ENCODE measurements at regions not wholly inside any gene's neighbourhood (a gene's known extent, or its start where the extent isn't known, plus 50 kb on each side); places are given as distances from the start of the nearest gene placed in this dataset.

DNA sequence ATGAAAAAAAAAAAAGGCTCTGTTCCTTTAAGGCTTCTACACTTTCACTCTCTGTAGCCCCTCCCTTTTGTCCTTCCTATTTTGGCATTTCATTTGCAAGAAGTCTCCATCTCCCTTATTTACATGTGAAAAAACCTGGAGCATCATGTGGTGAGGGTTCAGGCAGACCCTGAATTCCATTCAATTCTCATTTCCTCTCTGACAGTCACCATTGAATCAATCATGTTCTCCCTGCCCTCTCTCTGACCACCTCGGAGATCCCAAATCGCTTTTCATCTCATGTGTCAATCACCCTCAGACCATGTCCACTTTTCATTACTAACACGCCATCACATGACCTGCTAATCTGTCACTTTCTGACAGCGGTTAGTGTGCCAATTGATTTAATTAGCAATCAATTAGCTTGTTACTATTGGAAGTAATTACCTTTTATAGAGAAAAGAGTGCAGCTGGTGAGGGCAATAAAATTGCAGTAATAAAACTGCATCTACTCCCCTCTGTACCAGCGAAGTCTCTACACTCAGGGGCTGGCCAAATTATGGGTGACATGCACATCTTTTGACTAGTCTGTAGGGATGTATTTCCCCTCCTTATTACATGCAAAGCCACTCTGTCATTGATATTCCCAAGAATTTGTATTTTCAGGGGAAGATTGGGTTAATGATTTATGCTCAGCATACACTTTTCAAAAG lies 317.4 kb downstream of the EN1 start:
- TF ChIP-seq CTCF (IDR thresholded peaks at IDR 0.05; ENCODE audit: poor library complexity) (no peak), EZH2 (IDR thresholded peaks at IDR 0.05; ENCODE audit: borderline replicate concordance) (no peak)

All from hepatocyte (in vitro differentiated cells).